ENCODE measurements at regions not wholly inside any gene's neighbourhood (a gene's known extent, or its start where the extent isn't known, plus 50 kb on each side); places are given as distances from the start of the nearest gene placed in this dataset.

GRCh38 chr10:121294630-121295029, 303.6 kb downstream of the FGFR2 start:
- 45 to 81% (median 62%) methylated on average over 3 of the region's 3 CpGs for WGBS, 5 donors

GRCh38 chr10:121296378-121296777, 301.9 kb downstream of the FGFR2 start:
- WGBS, 5 donors: 54 to 71% (median 60%) methylated on average over 2 of the region's 2 CpGs
- no peak for DNase-seq
- intact Hi-C loops (cut with DNase I; ENCODE audit: low total_unique reads): no loop called here

More at GRCh38 chr10:121294630-121295029, 303.6 kb downstream of the FGFR2 start:
- H3K9me3 ChIP-seq: no peaks in the 10 kb centered on the region
- DNase-seq: no peak
- H3K4me1 ChIP-seq: no peaks in the 10 kb centered on the region
- no peak overlapping the region for H3K27ac ChIP-seq
- intact Hi-C loops (cut with DNase I; ENCODE audit: low total_unique reads): no loop called here
- TF ChIP-seq EP300 (IDR thresholded peaks at IDR 0.05) (no peak), POLR2AphosphoS5 (IDR thresholded peaks at IDR 0.05) (no peak), POLR2A (IDR thresholded peaks at IDR 0.05) (no peak)
- TF ChIP-seq, protein P1, sequence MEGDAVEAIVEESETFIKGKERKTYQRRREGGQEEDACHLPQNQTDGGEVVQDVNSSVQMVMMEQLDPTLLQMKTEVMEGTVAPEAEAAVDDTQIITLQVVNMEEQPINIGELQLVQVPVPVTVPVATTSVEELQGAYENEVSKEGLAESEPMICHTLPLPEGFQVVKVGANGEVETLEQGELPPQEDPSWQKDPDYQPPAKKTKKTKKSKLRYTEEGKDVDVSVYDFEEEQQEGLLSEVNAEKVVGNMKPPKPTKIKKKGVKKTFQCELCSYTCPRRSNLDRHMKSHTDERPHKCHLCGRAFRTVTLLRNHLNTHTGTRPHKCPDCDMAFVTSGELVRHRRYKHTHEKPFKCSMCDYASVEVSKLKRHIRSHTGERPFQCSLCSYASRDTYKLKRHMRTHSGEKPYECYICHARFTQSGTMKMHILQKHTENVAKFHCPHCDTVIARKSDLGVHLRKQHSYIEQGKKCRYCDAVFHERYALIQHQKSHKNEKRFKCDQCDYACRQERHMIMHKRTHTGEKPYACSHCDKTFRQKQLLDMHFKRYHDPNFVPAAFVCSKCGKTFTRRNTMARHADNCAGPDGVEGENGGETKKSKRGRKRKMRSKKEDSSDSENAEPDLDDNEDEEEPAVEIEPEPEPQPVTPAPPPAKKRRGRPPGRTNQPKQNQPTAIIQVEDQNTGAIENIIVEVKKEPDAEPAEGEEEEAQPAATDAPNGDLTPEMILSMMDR (IDR thresholded peaks at IDR 0.05): no peak
- H3K27me3 ChIP-seq: peaks cover 0 to 14% (median 0%) of the 10 kb centered on the region in 3 donors
- H3K36me3 ChIP-seq: no peaks in the 10 kb centered on the region
- no peak overlapping the region for H3K4me3 ChIP-seq

DNA sequence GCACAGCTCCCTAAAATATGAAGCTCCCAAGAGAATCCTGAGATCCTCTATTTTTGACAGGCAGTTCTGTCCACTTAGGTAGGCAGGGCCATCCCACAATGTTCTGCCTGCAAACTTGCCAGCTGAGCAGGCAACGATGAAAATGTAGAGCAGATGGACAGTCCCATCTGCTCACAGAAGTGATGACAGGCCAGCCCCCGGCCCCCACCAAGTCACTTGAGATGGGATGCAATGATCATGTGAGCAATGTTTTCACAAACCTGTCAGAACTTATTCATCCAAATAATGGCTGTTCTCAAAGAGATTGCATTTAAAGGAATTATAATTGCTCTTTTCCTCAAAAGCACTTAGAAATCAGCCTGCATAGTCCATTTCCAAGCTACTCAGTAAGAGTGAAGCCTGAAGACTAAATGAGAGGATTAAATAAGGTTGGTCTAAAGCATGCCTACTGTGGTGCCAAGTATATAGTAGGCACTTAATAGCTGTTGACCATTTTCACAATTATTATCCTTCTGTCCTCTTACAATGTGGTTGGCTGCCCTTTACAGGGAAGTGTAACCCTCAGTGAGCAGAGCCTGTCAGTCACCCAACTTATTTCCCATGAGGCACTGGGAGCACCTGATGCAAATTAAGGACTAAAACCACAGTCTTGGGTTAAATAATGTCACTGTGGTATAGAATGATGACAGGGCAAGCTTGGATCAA, 301.2 kb downstream of the FGFR2 start:
- peak in 1 of 2 donors; percentile 21 for DNase-seq
- WGBS, 5 donors: 68 to 88% (median 83%) methylated on average over 2 of the region's 2 CpGs
- TF ChIP-seq, protein P1 (IDR thresholded peaks at IDR 0.05): no peak
- TF ChIP-seq EP300 (IDR thresholded peaks at IDR 0.05): no peak
- TF ChIP-seq POLR2AphosphoS5 (IDR thresholded peaks at IDR 0.05): no peak
- no peak for TF ChIP-seq POLR2A (IDR thresholded peaks at IDR 0.05)
- Histone ChIP-seq H3K9me3 (no peaks in the 10 kb centered on the region), H3K36me3 (no peaks in the 10 kb centered on the region), H3K4me1 (no peaks in the 10 kb centered on the region), H3K27me3 (peaks cover 0 to 14% (median 0%) of the 10 kb centered on the region in 3 donors), H3K4me3 (no peak overlapping the region), H3K27ac (no peak overlapping the region)
- intact Hi-C loops (cut with DNase I; ENCODE audit: low total_unique reads): no loop called here

More at GRCh38 chr10:121296378-121296777, 301.9 kb downstream of the FGFR2 start:
- Histone ChIP-seq H3K27ac (no peak overlapping the region), H3K27me3 (peaks cover 0 to 14% (median 0%) of the 10 kb centered on the region in 3 donors), H3K4me3 (no peak overlapping the region), H3K9me3 (no peaks in the 10 kb centered on the region), H3K4me1 (no peaks in the 10 kb centered on the region), H3K36me3 (no peaks in the 10 kb centered on the region)
- TF ChIP-seq EP300 (IDR thresholded peaks at IDR 0.05): no peak
- TF ChIP-seq POLR2AphosphoS5 (IDR thresholded peaks at IDR 0.05): no peak
- no peak for TF ChIP-seq POLR2A (IDR thresholded peaks at IDR 0.05)
- TF ChIP-seq, protein P1 (IDR thresholded peaks at IDR 0.05): no peak

- Histone ChIP-seq H3K4me1 (no peaks in the 10 kb centered on the region), H3K9me3 (no peaks in the 10 kb centered on the region), H3K36me3 (no peaks in the 10 kb centered on the region), H3K27me3 (peaks cover 0 to 8% (median 0%) of the 10 kb centered on the region in 3 donors), H3K4me3 (no peak overlapping the region), H3K27ac (no peak overlapping the region)
- 81 to 93% (median 84%) methylated on average over 6 of the region's 6 CpGs for WGBS, 5 donors
- intact Hi-C loops (cut with DNase I; ENCODE audit: low total_unique reads): no loop called here
- DNase-seq: no peak
- TF ChIP-seq, protein P1 (IDR thresholded peaks at IDR 0.05): no peak
- TF ChIP-seq EP300 (IDR thresholded peaks at IDR 0.05): no peak
- no peak for TF ChIP-seq POLR2AphosphoS5 (IDR thresholded peaks at IDR 0.05)
- no peak for TF ChIP-seq POLR2A (IDR thresholded peaks at IDR 0.05)
Measured at GRCh38 chr10:121300723-121301122, 297.5 kb downstream of the FGFR2 start.

Data from stomach (tissue), 8 donors.